MCF 10A (cell line): ENCODE measurements at regions not wholly inside any gene's neighbourhood (a gene's known extent, or its start where the extent isn't known, plus 50 kb on each side); places are given as distances from the start of the nearest gene placed in this dataset.
"Not testable (repeated sequence)": the region's sequence is repeated elsewhere in the genome, so short reads cannot be mapped to it uniquely, and the experiment has no call there.

ENCODE experiments used
- BruUV-seq: library from RNA; stranded (reverse); fragments of 400-500 nt; replicated peaks from 2 replicates; lab custom pipeline; 2021; lab: Mats Ljungman, UMichigan
- CTCF ChIA-PET: fragments of 300-600 bp; sonication (Branson Sonifier 250); formaldehyde crosslinking; extraction: SDS; loops from one replicate; lab custom pipeline; 2021; ENCODE audit warnings: antibody characterized with exemption, inconsistent platforms; lab: Yijun Ruan, JAX
- POLR2A ChIA-PET: fragments of 300-600, 350-650 bp; sonication (Branson Sonifier 250); formaldehyde crosslinking; extraction: SDS; loops from one replicate; lab custom pipeline; 2020; ENCODE audit warnings: antibody characterized with exemption, inconsistent platforms; lab: Yijun Ruan, JAX
- DNase-seq: peaks from one replicate; pipeline ENCODE4 v3.0.0-alpha.2; 2018; ENCODE audit not compliant: unreplicated experiment
- H3K27ac Mint-ChIP-seq: one replicate; pipeline ENCODE4 v1.8.0; 2022; ENCODE audit warnings: mild to moderate bottlenecking, low read depth, mixed read lengths; ENCODE audit not compliant: unreplicated experiment
- H3K27me3 Mint-ChIP-seq: one replicate; pipeline ENCODE4 v1.8.0; 2022; ENCODE audit warnings: mixed read lengths; ENCODE audit not compliant: insufficient read depth, unreplicated experiment
- H3K36me3 Mint-ChIP-seq: one replicate; pipeline ENCODE4 v1.8.0; 2022; ENCODE audit warnings: mild to moderate bottlenecking, moderate library complexity, mixed read lengths; ENCODE audit not compliant: insufficient read depth, unreplicated experiment
- H3K4me1 Mint-ChIP-seq: one replicate; pipeline ENCODE4 v1.8.0; 2022; ENCODE audit warnings: mixed read lengths; ENCODE audit not compliant: insufficient read depth, unreplicated experiment
- H3K4me3 Mint-ChIP-seq: one replicate; pipeline ENCODE4 v1.8.0; 2022; ENCODE audit warnings: mild to moderate bottlenecking, moderate library complexity, mixed read lengths; ENCODE audit not compliant: unreplicated experiment
- H3K9me3 Mint-ChIP-seq: one replicate; pipeline ENCODE4 v1.8.0; 2022; ENCODE audit warnings: mixed read lengths; ENCODE audit not compliant: unreplicated experiment
- CTCF ChIP-seq: fragments of 200-600 bp; IDR thresholded peaks from one replicate; pipeline ENCODE4 v1.8.0; 2022; ENCODE audit warnings: antibody characterized with exemption, mild to moderate bottlenecking; ENCODE audit not compliant: unreplicated experiment
- intact Hi-C: fragments of 100-400 bp; cut with micrococcal nuclease; formaldehyde crosslinking; loops from 2 replicates; pipeline ENCODE4 v1.14.1; 2022

DNA sequence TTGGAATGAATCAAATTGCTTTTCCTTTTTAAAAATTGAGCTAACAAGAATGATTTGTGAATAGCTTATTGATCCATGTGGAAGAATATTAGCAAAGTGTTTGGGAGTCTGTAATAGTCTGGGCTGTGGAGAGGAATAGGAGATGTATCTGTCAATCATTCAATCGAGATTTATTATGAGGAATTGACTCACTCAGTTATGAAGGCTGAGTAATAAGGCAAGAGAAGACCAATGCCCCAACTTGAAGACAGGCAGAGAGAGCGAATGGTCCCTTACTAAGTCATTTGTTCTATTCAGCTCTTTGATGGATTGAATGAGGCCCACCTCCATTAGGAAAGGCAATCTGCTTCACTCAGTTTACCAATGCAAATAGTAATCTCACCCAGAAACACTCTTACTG, 403.0 kb downstream of the CD83 start:
- no peak overlapping the region for H3K27ac Mint-ChIP-seq
- no TSS peak for BruUV-seq
- intact Hi-C loops: no loop called here
- no peak overlapping the region for H3K4me3 Mint-ChIP-seq
- POLR2A ChIA-PET: interaction anchor here (0.6 kb wide), 1 partner anchor 31 kb away, joined by 3 read pairs; no protein-coding TSS in a partner anchor
- CTCF ChIA-PET: no interaction called here
- H3K36me3 Mint-ChIP-seq: peaks cover 6% of the 10 kb centered on the region
- no peaks in the 10 kb centered on the region for H3K9me3 Mint-ChIP-seq
- TF ChIP-seq CTCF: no peak
- no peak for DNase-seq
- H3K27me3 Mint-ChIP-seq: no peaks in the 10 kb centered on the region
- peaks cover 6% of the 10 kb centered on the region for H3K4me1 Mint-ChIP-seq

- Mint-ChIP-seq H3K36me3 (peaks cover 6% of the 10 kb centered on the region), H3K9me3 (peaks cover under 1% of the 10 kb centered on the region), H3K4me1 (peaks cover 6% of the 10 kb centered on the region), H3K4me3 (no peak overlapping the region), H3K27me3 (no peaks in the 10 kb centered on the region), H3K27ac (no peak overlapping the region)
- no peak for DNase-seq
- ChIA-PET CTCF (no interaction called here), POLR2A (interaction anchor here (0.6 kb wide), 1 partner anchor 31 kb away, joined by 3 read pairs; no protein-coding TSS in a partner anchor)
- no peak for TF ChIP-seq CTCF
- intact Hi-C loops: no loop called here
- BruUV-seq: no TSS peak
Observed at GRCh38 chr6:14521141-14521540, 403.6 kb downstream of the CD83 start.

GRCh38 chr6:14521861-14522260, 404.3 kb downstream of the CD83 start:
- H3K36me3 Mint-ChIP-seq, H3K4me3 Mint-ChIP-seq, CTCF ChIA-PET, H3K27ac Mint-ChIP-seq, intact Hi-C loops, H3K9me3 Mint-ChIP-seq, H3K27me3 Mint-ChIP-seq, H3K4me1 Mint-ChIP-seq, BruUV-seq, DNase-seq: not testable (repeated sequence)
- POLR2A ChIA-PET: interaction anchor here (0.7 kb wide), 1 partner anchor 23 kb away, joined by 3 read pairs; no protein-coding TSS in a partner anchor

DNA sequence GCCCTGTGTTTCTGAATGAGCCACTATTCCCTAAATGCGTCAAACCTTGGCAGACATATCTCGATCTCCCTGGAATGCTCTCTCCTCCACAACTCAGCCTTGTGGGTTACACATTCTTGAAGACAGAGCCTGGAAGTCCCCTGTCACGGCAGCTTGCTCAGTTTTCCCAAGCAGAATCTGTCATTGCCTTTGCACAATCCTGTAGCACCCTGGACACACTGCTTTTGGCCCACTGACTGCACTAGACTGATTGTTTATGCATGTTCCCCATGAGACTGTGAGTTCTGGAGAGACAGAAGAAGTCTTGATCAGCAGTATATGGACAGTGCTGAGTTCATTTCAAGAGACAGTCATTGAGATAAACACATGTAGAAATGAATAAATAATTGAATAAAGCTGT, 406.7 kb downstream of the CD83 start:
- intact Hi-C loops: no loop called here
- no peaks in the 10 kb centered on the region for H3K27me3 Mint-ChIP-seq
- no peaks in the 10 kb centered on the region for H3K36me3 Mint-ChIP-seq
- no peak for TF ChIP-seq CTCF
- H3K4me3 Mint-ChIP-seq: no peak overlapping the region
- H3K4me1 Mint-ChIP-seq: peaks cover 6% of the 10 kb centered on the region
- CTCF ChIA-PET: no interaction called here
- no TSS peak for BruUV-seq
- POLR2A ChIA-PET: no interaction called here
- H3K27ac Mint-ChIP-seq: no peak overlapping the region
- no peak for DNase-seq
- H3K9me3 Mint-ChIP-seq: peaks cover 19% of the 10 kb centered on the region

DNA sequence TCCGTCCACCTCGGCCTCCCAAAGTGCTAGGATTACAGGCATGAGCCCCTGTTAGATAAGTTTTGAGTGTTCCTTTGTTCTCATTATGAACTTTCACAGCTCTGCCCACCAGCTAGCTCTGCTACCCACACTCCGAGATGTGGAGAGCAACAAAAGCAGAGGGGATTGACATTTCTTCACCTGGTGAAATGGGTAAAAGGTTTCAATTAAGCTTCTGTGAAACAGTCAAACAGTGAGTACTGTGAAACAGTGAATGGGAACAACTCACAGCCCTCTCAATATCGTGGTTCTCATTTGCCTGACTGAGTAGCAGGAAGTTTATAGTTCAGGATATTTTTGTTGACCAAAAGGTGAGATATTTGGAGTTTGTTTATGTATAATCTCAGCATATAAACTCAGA, 412.8 kb downstream of the CD83 start:
- no peak overlapping the region for H3K4me3 Mint-ChIP-seq
- intact Hi-C loops: no loop called here
- DNase-seq: no peak
- H3K36me3 Mint-ChIP-seq: no peaks in the 10 kb centered on the region
- no peak for TF ChIP-seq CTCF
- no TSS peak for BruUV-seq
- H3K27me3 Mint-ChIP-seq: no peaks in the 10 kb centered on the region
- ChIA-PET POLR2A (no interaction called here), CTCF (interaction anchor here (0.7 kb wide), 1 partner anchor 167 kb away, joined by 5 read pairs; no protein-coding TSS in a partner anchor)
- H3K9me3 Mint-ChIP-seq: peaks cover 19% of the 10 kb centered on the region
- no peak overlapping the region for H3K27ac Mint-ChIP-seq
- no peaks in the 10 kb centered on the region for H3K4me1 Mint-ChIP-seq
